HG02642 (cell line): ENCODE measurements at regions not wholly inside any gene's neighbourhood (a gene's known extent, or its start where the extent isn't known, plus 50 kb on each side); places are given as distances from the start of the nearest gene placed in this dataset.

Experiments used
- ATAC-seq: cut with Tn5 transposase; IDR thresholded peaks from one replicate; pipeline ENCODE4 v1.9.1; 2021; ENCODE audit warnings: mild to moderate bottlenecking; ENCODE audit not compliant: unreplicated experiment, poor library complexity

GRCh38 chr4:148964456-148964855 is 522.2 kb upstream of the NR3C2 start:
- no peak for ATAC-seq

GRCh38 chr4:148962539-148963290 is 520.5 kb upstream of the NR3C2 start:
- ATAC-seq = no peak

- no peak for ATAC-seq
Measured at GRCh38 chr4:148961526-148961925, 519.3 kb upstream of the NR3C2 start.

GRCh38 chr4:148958317-148958716 is 516.1 kb upstream of the NR3C2 start:
- ATAC-seq = no peak

- no peak for ATAC-seq
Measured at GRCh38 chr4:148955564-148956297, 513.5 kb upstream of the NR3C2 start.

GRCh38 chr4:148954011-148954749 is 512.0 kb upstream of the NR3C2 start:
- no peak for ATAC-seq

GRCh38 chr4:148951346-148951745 is 509.1 kb upstream of the NR3C2 start:
- no peak for ATAC-seq

GRCh38 chr4:148946271-148946670 is 504.1 kb upstream of the NR3C2 start:
- ATAC-seq = no peak

- no peak for ATAC-seq
Measured at GRCh38 chr4:148944839-148945219, 502.6 kb upstream of the NR3C2 start.

GRCh38 chr4:148944136-148944838 is 502.1 kb upstream of the NR3C2 start:
- ATAC-seq = no peak

GRCh38 chr4:148934926-148935578 is 492.8 kb upstream of the NR3C2 start:
- ATAC-seq = no peak

GRCh38 chr4:148926276-148927260 is 484.4 kb upstream of the NR3C2 start:
- ATAC-seq = no peak

GRCh38 chr4:148923881-148924280 is 481.7 kb upstream of the NR3C2 start:
- ATAC-seq = no peak

GRCh38 chr4:148922497-148922896 is 480.3 kb upstream of the NR3C2 start:
- ATAC-seq = no peak

GRCh38 chr4:148914734-148915133 is 472.5 kb upstream of the NR3C2 start:
- no peak for ATAC-seq

GRCh38 chr4:148914301-148914700 is 472.1 kb upstream of the NR3C2 start:
- no peak for ATAC-seq

GRCh38 chr4:148903388-148903787 is 461.2 kb upstream of the NR3C2 start:
- no peak for ATAC-seq

GRCh38 chr4:148901075-148901705 is 459.0 kb upstream of the NR3C2 start:
- no peak for ATAC-seq
